Mammary epithelial cell (primary cell): ENCODE measurements at regions not wholly inside any gene's neighbourhood (a gene's known extent, or its start where the extent isn't known, plus 50 kb on each side); places are given as distances from the start of the nearest gene placed in this dataset.

ENCODE experiments used
- EZH2 ChIP-seq: IDR thresholded peaks from 2 replicates; pipeline ENCODE4 v1.6.1; 2012; ENCODE audit warnings: low read length, inconsistent platforms, borderline replicate concordance
- TF ChIP-seq, protein P1 (sequence below), 2 donors: IDR thresholded peaks in 1 of 2; conservative IDR thresholded peaks in 1 of 2; 2 replicates each; pipeline ENCODE4 v1.5.1; 2011 to 2012; ENCODE audit warnings: inconsistent platforms in 2 of 2, low read length in 2 of 2, mild to moderate bottlenecking in 2 of 2, control low read depth in 1 of 2, low read depth in 1 of 2; ENCODE audit not compliant: insufficient read depth in 1 of 2; ENCODE audit errors: extremely low read depth in 1 of 2

DNA sequence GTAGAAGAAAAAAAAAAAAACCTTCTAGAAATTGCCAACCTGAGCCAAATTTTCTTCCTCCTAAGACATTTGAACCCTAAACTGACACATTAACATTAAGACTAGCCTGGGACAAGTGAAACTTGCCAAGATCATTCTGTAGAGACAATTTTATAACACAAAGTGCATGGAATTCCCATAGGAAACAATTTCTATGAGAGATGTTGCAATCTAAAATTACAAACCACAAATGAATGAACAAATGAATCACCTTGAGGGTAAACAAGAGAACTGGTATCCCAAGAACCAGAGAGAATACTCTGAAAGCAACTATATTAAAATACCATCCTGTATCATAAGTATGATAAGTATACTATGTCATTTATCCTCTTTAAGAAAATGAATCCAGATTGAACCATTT, 165.3 kb downstream of the DICER1 start:
- TF ChIP-seq, protein P1, sequence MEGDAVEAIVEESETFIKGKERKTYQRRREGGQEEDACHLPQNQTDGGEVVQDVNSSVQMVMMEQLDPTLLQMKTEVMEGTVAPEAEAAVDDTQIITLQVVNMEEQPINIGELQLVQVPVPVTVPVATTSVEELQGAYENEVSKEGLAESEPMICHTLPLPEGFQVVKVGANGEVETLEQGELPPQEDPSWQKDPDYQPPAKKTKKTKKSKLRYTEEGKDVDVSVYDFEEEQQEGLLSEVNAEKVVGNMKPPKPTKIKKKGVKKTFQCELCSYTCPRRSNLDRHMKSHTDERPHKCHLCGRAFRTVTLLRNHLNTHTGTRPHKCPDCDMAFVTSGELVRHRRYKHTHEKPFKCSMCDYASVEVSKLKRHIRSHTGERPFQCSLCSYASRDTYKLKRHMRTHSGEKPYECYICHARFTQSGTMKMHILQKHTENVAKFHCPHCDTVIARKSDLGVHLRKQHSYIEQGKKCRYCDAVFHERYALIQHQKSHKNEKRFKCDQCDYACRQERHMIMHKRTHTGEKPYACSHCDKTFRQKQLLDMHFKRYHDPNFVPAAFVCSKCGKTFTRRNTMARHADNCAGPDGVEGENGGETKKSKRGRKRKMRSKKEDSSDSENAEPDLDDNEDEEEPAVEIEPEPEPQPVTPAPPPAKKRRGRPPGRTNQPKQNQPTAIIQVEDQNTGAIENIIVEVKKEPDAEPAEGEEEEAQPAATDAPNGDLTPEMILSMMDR (conservative IDR thresholded peaks at IDR 0.05 in 1 of 2, IDR thresholded peaks at IDR 0.05 in 1 of 2; ENCODE audit: extremely low read depth in 1 of 2, insufficient read depth in 1 of 2, low read depth in 1 of 2, low read length in 2 of 2) = no peak
- no peak for TF ChIP-seq EZH2
